ENCODE measurements at regions not wholly inside any gene's neighbourhood (a gene's known extent, or its start where the extent isn't known, plus 50 kb on each side); places are given as distances from the start of the nearest gene placed in this dataset.

- no peak overlapping the region for H3K4me3 ChIP-seq (replicated peaks in 1 of 3; ENCODE audit: low read depth in 2 of 3, low read length in 3 of 3)
- no peaks in the 10 kb centered on the region for H3K9me3 ChIP-seq (replicated peaks in 1 of 2; ENCODE audit: control insufficient read depth in 1 of 2, insufficient read depth in 1 of 2, low read length in 2 of 2)
- DNase-seq, result no peak
- Mint-ChIP-seq H3K4me3 (no peak overlapping the region), H3K36me3 (no peaks in the 10 kb centered on the region), H3K9me3 (peaks cover 0 to 2% (median 0%) of the 10 kb centered on the region in 7 donors), H3K27me3 (ENCODE audit: low read depth in 3 of 3) (no peaks in the 10 kb centered on the region), H3K27ac (no peak overlapping the region), H3K4me1 (no peaks in the 10 kb centered on the region)
- TF ChIP-seq, protein P1, sequence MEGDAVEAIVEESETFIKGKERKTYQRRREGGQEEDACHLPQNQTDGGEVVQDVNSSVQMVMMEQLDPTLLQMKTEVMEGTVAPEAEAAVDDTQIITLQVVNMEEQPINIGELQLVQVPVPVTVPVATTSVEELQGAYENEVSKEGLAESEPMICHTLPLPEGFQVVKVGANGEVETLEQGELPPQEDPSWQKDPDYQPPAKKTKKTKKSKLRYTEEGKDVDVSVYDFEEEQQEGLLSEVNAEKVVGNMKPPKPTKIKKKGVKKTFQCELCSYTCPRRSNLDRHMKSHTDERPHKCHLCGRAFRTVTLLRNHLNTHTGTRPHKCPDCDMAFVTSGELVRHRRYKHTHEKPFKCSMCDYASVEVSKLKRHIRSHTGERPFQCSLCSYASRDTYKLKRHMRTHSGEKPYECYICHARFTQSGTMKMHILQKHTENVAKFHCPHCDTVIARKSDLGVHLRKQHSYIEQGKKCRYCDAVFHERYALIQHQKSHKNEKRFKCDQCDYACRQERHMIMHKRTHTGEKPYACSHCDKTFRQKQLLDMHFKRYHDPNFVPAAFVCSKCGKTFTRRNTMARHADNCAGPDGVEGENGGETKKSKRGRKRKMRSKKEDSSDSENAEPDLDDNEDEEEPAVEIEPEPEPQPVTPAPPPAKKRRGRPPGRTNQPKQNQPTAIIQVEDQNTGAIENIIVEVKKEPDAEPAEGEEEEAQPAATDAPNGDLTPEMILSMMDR (IDR thresholded peaks at IDR 0.05), result no peak
- no peak overlapping the region for H2AFZ ChIP-seq (ENCODE audit: insufficient read depth, low read depth, low read length, poor library complexity, severe bottlenecking)
- no peak overlapping the region for H3K4me2 ChIP-seq (replicated peaks; ENCODE audit: extremely low read depth, low read length, poor library complexity, severe bottlenecking)
- H3K79me2 ChIP-seq (ENCODE audit: insufficient read depth, low read length), result no peaks in the 10 kb centered on the region
- no peaks in the 10 kb centered on the region for H3K27me3 ChIP-seq (ENCODE audit: control insufficient read depth in 2 of 2, insufficient read depth in 2 of 2, low read length in 2 of 2)
- no CpG with 5 or more reads among the region's 1 CpG for WGBS (ENCODE audit: insufficient coverage)
- no peaks in the 10 kb centered on the region for H3K36me3 ChIP-seq (replicated peaks in 1 of 2; ENCODE audit: control insufficient read depth in 1 of 2, insufficient read depth in 2 of 2, low read length in 2 of 2)
- H4K20me1 ChIP-seq (ENCODE audit: insufficient read depth, low read length), result no peaks in the 10 kb centered on the region
- H3K4me1 ChIP-seq (ENCODE audit: control insufficient read depth in 1 of 2, insufficient read depth in 2 of 2, low read length in 2 of 2), result no peaks in the 10 kb centered on the region
- intact Hi-C loops (cut with micrococcal nuclease), result no loop called here
- no peak overlapping the region for H3K27ac ChIP-seq (ENCODE audit: low read depth in 1 of 2, low read length in 2 of 2)
- no peak overlapping the region for H3K9ac ChIP-seq (ENCODE audit: insufficient read depth, low read length, poor library complexity, severe bottlenecking)
Observed at GRCh38 chr6:120556491-120556890, 777.8 kb downstream of the TBC1D32 start.

GRCh38 chr6:120553353-120553752, 780.9 kb downstream of the TBC1D32 start:
- no peak for DNase-seq
- H3K9ac ChIP-seq (ENCODE audit: insufficient read depth, low read length, poor library complexity, severe bottlenecking), result no peak overlapping the region
- H3K27me3 Mint-ChIP-seq (ENCODE audit: low read depth in 3 of 3), result no peaks in the 10 kb centered on the region
- H4K20me1 ChIP-seq (ENCODE audit: insufficient read depth, low read length), result no peaks in the 10 kb centered on the region
- no peaks in the 10 kb centered on the region for H3K36me3 ChIP-seq (replicated peaks in 1 of 2; ENCODE audit: control insufficient read depth in 1 of 2, insufficient read depth in 2 of 2, low read length in 2 of 2)
- no peak overlapping the region for H3K4me3 ChIP-seq (replicated peaks in 1 of 3; ENCODE audit: low read depth in 2 of 3, low read length in 3 of 3)
- H3K9me3 ChIP-seq (replicated peaks in 1 of 2; ENCODE audit: control insufficient read depth in 1 of 2, insufficient read depth in 1 of 2, low read length in 2 of 2), result no peaks in the 10 kb centered on the region
- no CpG with 5 or more reads among the region's 4 CpGs for WGBS (ENCODE audit: insufficient coverage)
- no peak overlapping the region for H3K4me3 Mint-ChIP-seq
- no peaks in the 10 kb centered on the region for H3K79me2 ChIP-seq (ENCODE audit: insufficient read depth, low read length)
- TF ChIP-seq, protein P1 (IDR thresholded peaks at IDR 0.05), result no peak
- intact Hi-C loops (cut with micrococcal nuclease), result no loop called here
- no peaks in the 10 kb centered on the region for H3K36me3 Mint-ChIP-seq
- no peak overlapping the region for H2AFZ ChIP-seq (ENCODE audit: insufficient read depth, low read depth, low read length, poor library complexity, severe bottlenecking)
- no peak overlapping the region for H3K27ac ChIP-seq (ENCODE audit: low read depth in 1 of 2, low read length in 2 of 2)
- peaks cover 0 to 4% (median 0%) of the 10 kb centered on the region in 7 donors for H3K9me3 Mint-ChIP-seq
- no peak overlapping the region for H3K4me2 ChIP-seq (replicated peaks; ENCODE audit: extremely low read depth, low read length, poor library complexity, severe bottlenecking)
- no peaks in the 10 kb centered on the region for H3K4me1 Mint-ChIP-seq
- no peaks in the 10 kb centered on the region for H3K4me1 ChIP-seq (ENCODE audit: control insufficient read depth in 1 of 2, insufficient read depth in 2 of 2, low read length in 2 of 2)
- no peak overlapping the region for H3K27ac Mint-ChIP-seq
- no peaks in the 10 kb centered on the region for H3K27me3 ChIP-seq (ENCODE audit: control insufficient read depth in 2 of 2, insufficient read depth in 2 of 2, low read length in 2 of 2)
